ENCODE measurements at regions not wholly inside any gene's neighbourhood (a gene's known extent, or its start where the extent isn't known, plus 50 kb on each side); places are given as distances from the start of the nearest gene placed in this dataset.

- DNase-seq (ENCODE audit: low spot score) = no peak
Observed at GRCh38 chr6:88339761-88340160, 173.6 kb upstream of the CNR1 start.

GRCh38 chr6:88321306-88321705 lies 155.2 kb upstream of the CNR1 start:
- DNase-seq (ENCODE audit: low spot score) = no peak

- DNase-seq (ENCODE audit: low spot score) = no peak
Observed at GRCh38 chr6:88311561-88311960, 145.4 kb upstream of the CNR1 start.

GRCh38 chr6:88304520-88304919 lies 138.4 kb upstream of the CNR1 start:
- DNase-seq (ENCODE audit: low spot score) = no peak

- DNase-seq (ENCODE audit: low spot score) = no peak
Observed at GRCh38 chr6:88302769-88303225, 136.7 kb upstream of the CNR1 start.

GRCh38 chr6:88301888-88302768 lies 136.0 kb upstream of the CNR1 start:
- DNase-seq (ENCODE audit: low spot score) = no peak

GRCh38 chr6:88301256-88301655 lies 135.1 kb upstream of the CNR1 start:
- no peak for DNase-seq (ENCODE audit: low spot score)

GRCh38 chr6:88298066-88298845 lies 132.1 kb upstream of the CNR1 start:
- no peak for DNase-seq (ENCODE audit: low spot score)

GRCh38 chr6:88296694-88297093 lies 130.5 kb upstream of the CNR1 start:
- no peak for DNase-seq (ENCODE audit: low spot score)

- DNase-seq (ENCODE audit: low spot score) = no peak
Observed at GRCh38 chr6:88295663-88296062, 129.5 kb upstream of the CNR1 start.

GRCh38 chr6:88294702-88295101 lies 128.6 kb upstream of the CNR1 start:
- no peak for DNase-seq (ENCODE audit: low spot score)

- no peak for DNase-seq (ENCODE audit: low spot score)
Observed at GRCh38 chr6:88290411-88290810, 124.3 kb upstream of the CNR1 start.

- no peak for DNase-seq (ENCODE audit: low spot score)
Observed at GRCh38 chr6:88287696-88288095, 121.5 kb upstream of the CNR1 start.

GRCh38 chr6:88276331-88276730 lies 110.2 kb upstream of the CNR1 start:
- DNase-seq (ENCODE audit: low spot score) = no peak

GRCh38 chr6:88268508-88268907 lies 102.4 kb upstream of the CNR1 start:
- no peak for DNase-seq (ENCODE audit: low spot score)

GRCh38 chr6:88266126-88266525 lies 100.0 kb upstream of the CNR1 start:
- DNase-seq (ENCODE audit: low spot score) = no peak

- DNase-seq (ENCODE audit: low spot score) = no peak
Observed at GRCh38 chr6:88263591-88263990, 97.4 kb upstream of the CNR1 start.

- DNase-seq (ENCODE audit: low spot score) = no peak
Observed at GRCh38 chr6:88262332-88262731, 96.2 kb upstream of the CNR1 start.

GRCh38 chr6:88251301-88251700 lies 85.2 kb upstream of the CNR1 start:
- no peak for DNase-seq (ENCODE audit: low spot score)

GRCh38 chr6:88248709-88249321 lies 82.7 kb upstream of the CNR1 start:
- DNase-seq (ENCODE audit: low spot score) = no peak

- no peak for DNase-seq (ENCODE audit: low spot score)
Observed at GRCh38 chr6:88246654-88247053, 80.5 kb upstream of the CNR1 start.

GRCh38 chr6:88244721-88245120 lies 78.6 kb upstream of the CNR1 start:
- DNase-seq (ENCODE audit: low spot score) = no peak

- no peak for DNase-seq (ENCODE audit: low spot score)
Observed at GRCh38 chr6:88238901-88239300, 72.8 kb upstream of the CNR1 start.

All from Ammon's horn (tissue), 1 donor.